ENCODE measurements at regions not wholly inside any gene's neighbourhood (a gene's known extent, or its start where the extent isn't known, plus 50 kb on each side); places are given as distances from the start of the nearest gene placed in this dataset.

- TF ChIP-seq ASH2L (IDR thresholded peaks at IDR 0.05; ENCODE audit: low read length) = no peak
- no peak for TF ChIP-seq EZH2 (IDR thresholded peaks at IDR 0.05; ENCODE audit: low read depth, low read length, severe bottlenecking)
- TF ChIP-seq SUZ12 (IDR thresholded peaks at IDR 0.05; ENCODE audit: low read length) = no peak
- TF ChIP-seq RFX5 (IDR thresholded peaks at IDR 0.05; ENCODE audit: borderline replicate concordance, low read depth, low read length) = no peak
- TF ChIP-seq CTCF (IDR thresholded peaks at IDR 0.05; ENCODE audit: control extremely low read depth in 1 of 3, insufficient read depth in 1 of 3, low read depth in 1 of 3, low read length in 3 of 3) = no peak
These were observed 136.5 kb downstream of the TSEN15 start (continued) for GRCh38 chr1:184188037-184188436.
